GM12878 (cell line): ENCODE measurements at regions not wholly inside any gene's neighbourhood (a gene's known extent, or its start where the extent isn't known, plus 50 kb on each side); places are given as distances from the start of the nearest gene placed in this dataset.

ENCODE experiments used
- CEBPZ ChIP-seq: fragments of 150-350 bp; IDR thresholded peaks from 2 replicates; pipeline ENCODE4 v1.6.1; 2016; ENCODE audit warnings: low read depth, low read length
- CTCF ChIP-seq, 3 experiments: IDR thresholded peaks in 2 of 3; conservative IDR thresholded peaks in 1 of 3; 2 replicates each; pipeline ENCODE4 v1.5.1; 2011; ENCODE audit warnings: low read depth in 3 of 3, low read length in 3 of 3, mild to moderate bottlenecking in 3 of 3, control low read depth in 2 of 3, moderate library complexity in 2 of 3, inconsistent platforms in 1 of 3, mixed read lengths in 1 of 3; ENCODE audit not compliant: control insufficient read depth in 2 of 3, insufficient read depth in 1 of 3; ENCODE audit errors: extremely low read depth in 1 of 3
- EGR1 ChIP-seq, 2 experiments: IDR thresholded peaks; 1 replicate in 1 of 2; 2 replicates in 1 of 2; pipeline ENCODE4 v1.6.1; 2011 to 2012; ENCODE audit warnings: low read depth in 2 of 2, low read length in 2 of 2, borderline replicate concordance in 1 of 2, mild to moderate bottlenecking in 1 of 2, moderate library complexity in 1 of 2
- POLR2AphosphoS5 ChIP-seq: IDR thresholded peaks from 2 replicates; pipeline ENCODE4 v1.6.1; 2011; ENCODE audit warnings: mild to moderate bottlenecking, low read length, inconsistent platforms
- SUPT20H ChIP-seq: IDR thresholded peaks from 2 replicates; pipeline ENCODE4 v1.6.1; 2011; ENCODE audit warnings: low read depth, mild to moderate bottlenecking, low read length, moderate library complexity, borderline replicate concordance; ENCODE audit not compliant: control insufficient read depth
- TF ChIP-seq, protein P1 (sequence below): fragments of 450-650 bp; IDR thresholded peaks from 2 replicates; pipeline ENCODE4 v1.6.1; 2017; ENCODE audit warnings: antibody characterized with exemption, mild to moderate bottlenecking, moderate library complexity

DNA sequence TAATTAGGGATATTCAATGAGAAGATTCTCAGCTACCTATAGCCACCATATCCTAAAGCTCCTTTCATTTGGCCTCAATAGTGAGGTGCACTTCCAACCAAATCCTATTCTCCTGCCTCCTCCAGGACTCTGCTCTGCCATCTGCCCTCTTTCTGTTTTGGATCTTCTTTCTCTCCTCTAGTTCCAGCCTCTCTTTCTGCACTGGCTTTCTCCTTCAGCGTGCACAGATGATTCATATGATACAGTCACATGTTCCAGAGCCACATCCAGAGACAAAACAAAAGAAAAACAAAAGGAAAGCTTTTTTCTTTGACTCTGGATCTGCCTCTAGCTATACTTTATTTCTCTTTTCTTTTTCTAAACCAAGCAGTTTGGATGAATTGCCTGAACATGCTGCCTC lies 531.9 kb upstream of the MAN1A1 start:
- no peak for TF ChIP-seq POLR2AphosphoS5
- TF ChIP-seq CTCF (IDR thresholded peaks at IDR 0.05 in 2 of 3, conservative IDR thresholded peaks at IDR 0.05 in 1 of 3; ENCODE audit: control insufficient read depth in 2 of 3, extremely low read depth in 1 of 3, insufficient read depth in 1 of 3, low read depth in 3 of 3, low read length in 3 of 3) = no peak
- TF ChIP-seq, protein P1, sequence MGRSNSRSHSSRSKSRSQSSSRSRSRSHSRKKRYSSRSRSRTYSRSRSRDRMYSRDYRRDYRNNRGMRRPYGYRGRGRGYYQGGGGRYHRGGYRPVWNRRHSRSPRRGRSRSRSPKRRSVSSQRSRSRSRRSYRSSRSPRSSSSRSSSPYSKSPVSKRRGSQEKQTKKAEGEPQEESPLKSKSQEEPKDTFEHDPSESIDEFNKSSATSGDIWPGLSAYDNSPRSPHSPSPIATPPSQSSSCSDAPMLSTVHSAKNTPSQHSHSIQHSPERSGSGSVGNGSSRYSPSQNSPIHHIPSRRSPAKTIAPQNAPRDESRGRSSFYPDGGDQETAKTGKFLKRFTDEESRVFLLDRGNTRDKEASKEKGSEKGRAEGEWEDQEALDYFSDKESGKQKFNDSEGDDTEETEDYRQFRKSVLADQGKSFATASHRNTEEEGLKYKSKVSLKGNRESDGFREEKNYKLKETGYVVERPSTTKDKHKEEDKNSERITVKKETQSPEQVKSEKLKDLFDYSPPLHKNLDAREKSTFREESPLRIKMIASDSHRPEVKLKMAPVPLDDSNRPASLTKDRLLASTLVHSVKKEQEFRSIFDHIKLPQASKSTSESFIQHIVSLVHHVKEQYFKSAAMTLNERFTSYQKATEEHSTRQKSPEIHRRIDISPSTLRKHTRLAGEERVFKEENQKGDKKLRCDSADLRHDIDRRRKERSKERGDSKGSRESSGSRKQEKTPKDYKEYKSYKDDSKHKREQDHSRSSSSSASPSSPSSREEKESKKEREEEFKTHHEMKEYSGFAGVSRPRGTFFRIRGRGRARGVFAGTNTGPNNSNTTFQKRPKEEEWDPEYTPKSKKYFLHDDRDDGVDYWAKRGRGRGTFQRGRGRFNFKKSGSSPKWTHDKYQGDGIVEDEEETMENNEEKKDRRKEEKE = no peak
- TF ChIP-seq EGR1 (IDR thresholded peaks at IDR 0.05; ENCODE audit: borderline replicate concordance in 1 of 2, low read depth in 2 of 2, low read length in 2 of 2) = no peak
- no peak for TF ChIP-seq CEBPZ
- no peak for TF ChIP-seq SUPT20H
